ENCODE measurements at regions not wholly inside any gene's neighbourhood (a gene's known extent, or its start where the extent isn't known, plus 50 kb on each side); places are given as distances from the start of the nearest gene placed in this dataset.

GRCh38 chr5:167993771-167994170 is 297.7 kb upstream of the WWC1 start:
- CTCF ChIA-PET = no interaction called here
- DNase-seq (ENCODE audit: low read depth, low spot score) = no peak
- 0% methylated on average over 3 of the region's 3 CpGs for WGBS (ENCODE audit: insufficient coverage, insufficient replicate concordance, low lambda C conversion rate, missing lambda C conversion rate)
- Histone ChIP-seq H3K4me3 (no peak overlapping the region), H3K4me1 (ENCODE audit: control insufficient read depth, insufficient read depth, low read length) (no peaks in the 10 kb centered on the region), H3K9ac (ENCODE audit: control insufficient read depth, insufficient read depth, low read length) (no peak overlapping the region), H2AFZ (ENCODE audit: control insufficient read depth, low read depth, low read length) (no peak overlapping the region), H3K9me3 (replicated peaks; ENCODE audit: control insufficient read depth, insufficient read depth, low read length) (no peaks in the 10 kb centered on the region), H3K4me2 (ENCODE audit: control insufficient read depth, insufficient read depth) (no peak overlapping the region), H3K27me3 (replicated peaks in 1 of 2; ENCODE audit: control insufficient read depth in 2 of 2, insufficient read depth in 2 of 2, low read length in 1 of 2) (no peaks in the 10 kb centered on the region), H3K27ac (ENCODE audit: control insufficient read depth, insufficient read depth) (no peak overlapping the region), H4K20me1 (ENCODE audit: control insufficient read depth, insufficient read depth) (no peaks in the 10 kb centered on the region), H3K36me3 (ENCODE audit: control insufficient read depth in 2 of 2, insufficient read depth in 2 of 2, low read length in 1 of 2) (no peaks in the 10 kb centered on the region), H3K79me2 (ENCODE audit: control insufficient read depth, insufficient read depth, low read length) (no peaks in the 10 kb centered on the region)
- SMC1A ChIA-PET (ENCODE audit: uncharacterized antibody, unreplicated experiment) = no interaction called here
- no peak for ATAC-seq
- intact Hi-C loops (cut with micrococcal nuclease; ENCODE audit: unreplicated experiment) (no loop called here), in situ Hi-C loops (cut with MboI) (no loop called here)
- POLR2A ChIA-PET = no interaction called here
- no peak for TF ChIP-seq MYB (IDR thresholded peaks at IDR 0.05; ENCODE audit: borderline replicate concordance, low read depth, low read length)
- no peak for TF ChIP-seq NFIC (IDR thresholded peaks at IDR 0.05; ENCODE audit: low read depth, low read length)
- no peak for TF ChIP-seq EGR1 (IDR thresholded peaks at IDR 0.05; ENCODE audit: borderline replicate concordance in 1 of 2, low read depth in 2 of 2, low read length in 2 of 2)
- TF ChIP-seq CREB1 (IDR thresholded peaks at IDR 0.05; ENCODE audit: low read depth) = no peak
- TF ChIP-seq FOXM1 (IDR thresholded peaks at IDR 0.05; ENCODE audit: low read depth, low read length) = no peak
- no peak for TF ChIP-seq SMAD5 (IDR thresholded peaks at IDR 0.05; ENCODE audit: low read depth)
- TF ChIP-seq MXI1 (IDR thresholded peaks at IDR 0.05; ENCODE audit: low read depth, low read length) = no peak
- TF ChIP-seq TARDBP (IDR thresholded peaks at IDR 0.05; ENCODE audit: borderline replicate concordance) = no peak
- no peak for TF ChIP-seq SMC3 (IDR thresholded peaks at IDR 0.05; ENCODE audit: borderline replicate concordance, low read length)
- no peak for TF ChIP-seq POLR2A (IDR thresholded peaks at IDR 0.05; ENCODE audit: low read depth, low read length)
- TF ChIP-seq NFYA (IDR thresholded peaks at IDR 0.05; ENCODE audit: borderline replicate concordance, low read depth, low read length) = no peak
- RAD21 ChIA-PET (ENCODE audit: unreplicated experiment) = interaction anchor here (0.8 kb wide), 1 partner anchor 24 kb away, joined by 3 read pairs; no protein-coding TSS in a partner anchor
- no TSS peak for BruUV-seq (replicated peaks)
- no peak for FAIRE-seq

Measured in GM12878 (cell line).